Fibroblast of lung (primary cell): ENCODE measurements at regions not wholly inside any gene's neighbourhood (a gene's known extent, or its start where the extent isn't known, plus 50 kb on each side); places are given as distances from the start of the nearest gene placed in this dataset.

Experiments used
- EZH2 ChIP-seq: IDR thresholded peaks from 2 replicates; pipeline ENCODE4 v1.5.1; 2012; ENCODE audit warnings: low read length, control low read depth, mild to moderate bottlenecking; ENCODE audit errors: missing control alignments
- TF ChIP-seq, protein P1 (sequence below), 2 donors: IDR thresholded peaks in 1 of 2; conservative IDR thresholded peaks in 1 of 2; 1 replicate in 1 of 2; 2 replicates in 1 of 2; pipeline ENCODE4 v1.5.1; 2011 to 2012; ENCODE audit warnings: low read length in 2 of 2, control low read depth in 1 of 2, inconsistent platforms in 1 of 2, low read depth in 1 of 2, mild to moderate bottlenecking in 1 of 2

DNA sequence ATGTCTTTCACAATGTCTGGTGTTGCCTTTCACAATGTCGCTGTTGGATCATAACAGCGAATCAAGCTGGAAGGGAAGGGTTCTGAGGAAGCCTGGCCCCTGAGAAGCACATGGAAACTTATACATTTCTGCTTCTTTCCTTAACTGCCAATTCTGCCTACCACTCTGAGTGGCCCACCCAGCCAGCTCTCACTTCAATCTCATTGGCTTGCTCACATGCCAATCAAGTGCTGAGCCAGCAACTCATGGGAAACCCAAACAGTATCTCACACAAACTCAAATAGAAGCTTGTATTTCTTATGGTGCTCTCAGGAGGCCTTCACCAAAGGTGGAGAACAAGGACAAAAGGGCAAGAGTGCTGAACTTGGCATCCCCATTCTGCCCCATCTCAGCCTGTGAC, 117.4 kb upstream of the GPR26 start:
- TF ChIP-seq, protein P1, sequence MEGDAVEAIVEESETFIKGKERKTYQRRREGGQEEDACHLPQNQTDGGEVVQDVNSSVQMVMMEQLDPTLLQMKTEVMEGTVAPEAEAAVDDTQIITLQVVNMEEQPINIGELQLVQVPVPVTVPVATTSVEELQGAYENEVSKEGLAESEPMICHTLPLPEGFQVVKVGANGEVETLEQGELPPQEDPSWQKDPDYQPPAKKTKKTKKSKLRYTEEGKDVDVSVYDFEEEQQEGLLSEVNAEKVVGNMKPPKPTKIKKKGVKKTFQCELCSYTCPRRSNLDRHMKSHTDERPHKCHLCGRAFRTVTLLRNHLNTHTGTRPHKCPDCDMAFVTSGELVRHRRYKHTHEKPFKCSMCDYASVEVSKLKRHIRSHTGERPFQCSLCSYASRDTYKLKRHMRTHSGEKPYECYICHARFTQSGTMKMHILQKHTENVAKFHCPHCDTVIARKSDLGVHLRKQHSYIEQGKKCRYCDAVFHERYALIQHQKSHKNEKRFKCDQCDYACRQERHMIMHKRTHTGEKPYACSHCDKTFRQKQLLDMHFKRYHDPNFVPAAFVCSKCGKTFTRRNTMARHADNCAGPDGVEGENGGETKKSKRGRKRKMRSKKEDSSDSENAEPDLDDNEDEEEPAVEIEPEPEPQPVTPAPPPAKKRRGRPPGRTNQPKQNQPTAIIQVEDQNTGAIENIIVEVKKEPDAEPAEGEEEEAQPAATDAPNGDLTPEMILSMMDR (conservative IDR thresholded peaks at IDR 0.05 in 1 of 2, IDR thresholded peaks at IDR 0.05 in 1 of 2; ENCODE audit: low read depth in 1 of 2, low read length in 2 of 2), result no peak
- no peak for TF ChIP-seq EZH2
